GM18868 (cell line): ENCODE measurements at regions not wholly inside any gene's neighbourhood (a gene's known extent, or its start where the extent isn't known, plus 50 kb on each side); places are given as distances from the start of the nearest gene placed in this dataset.

Source experiments
- ATAC-seq: cut with Tn5 transposase; IDR thresholded peaks from one replicate; pipeline ENCODE4 v1.9.1; 2021; ENCODE audit warnings: mild to moderate bottlenecking, moderate library complexity; ENCODE audit not compliant: unreplicated experiment

DNA sequence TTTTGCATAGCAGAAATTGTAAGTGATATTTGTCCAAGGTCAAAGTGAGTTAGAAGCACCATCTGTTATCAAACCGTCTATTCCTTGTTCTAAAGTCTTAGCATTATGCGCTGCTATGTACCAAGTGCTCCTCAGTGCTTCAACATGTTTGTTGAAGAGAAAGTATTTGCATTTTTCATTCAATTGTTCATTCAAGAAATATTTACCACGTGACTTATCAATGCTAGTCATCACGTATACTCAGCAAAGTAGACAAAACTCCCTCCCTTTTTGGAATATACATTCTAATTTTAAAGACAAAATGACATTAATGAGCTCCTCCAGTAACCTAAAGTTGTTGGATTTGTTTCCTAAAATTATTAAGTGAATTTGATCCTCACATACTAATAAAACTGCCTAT, 388.0 kb upstream of the CDH8 start:
- ATAC-seq = no peak

DNA sequence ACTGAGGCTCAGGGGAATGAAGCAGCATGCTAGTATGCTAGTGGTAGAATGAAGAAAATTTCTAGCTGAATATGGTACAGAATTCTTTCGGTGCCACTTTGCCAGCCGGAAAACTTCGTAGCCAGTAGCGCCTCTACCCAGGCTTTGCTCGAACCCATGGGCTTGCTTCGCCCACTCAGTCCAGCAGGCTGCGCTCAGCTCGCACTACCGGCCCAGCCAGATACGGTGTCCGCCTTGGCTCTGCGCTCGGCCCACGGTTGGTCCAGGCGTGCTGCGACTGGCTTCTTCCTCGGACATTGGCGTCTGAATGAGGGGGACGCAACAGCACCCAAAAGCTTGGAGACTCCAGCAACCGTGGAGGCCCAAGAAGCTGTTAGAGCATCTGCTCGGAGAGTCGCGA, 372.5 kb upstream of the CDH8 start:
- ATAC-seq = no peak

DNA sequence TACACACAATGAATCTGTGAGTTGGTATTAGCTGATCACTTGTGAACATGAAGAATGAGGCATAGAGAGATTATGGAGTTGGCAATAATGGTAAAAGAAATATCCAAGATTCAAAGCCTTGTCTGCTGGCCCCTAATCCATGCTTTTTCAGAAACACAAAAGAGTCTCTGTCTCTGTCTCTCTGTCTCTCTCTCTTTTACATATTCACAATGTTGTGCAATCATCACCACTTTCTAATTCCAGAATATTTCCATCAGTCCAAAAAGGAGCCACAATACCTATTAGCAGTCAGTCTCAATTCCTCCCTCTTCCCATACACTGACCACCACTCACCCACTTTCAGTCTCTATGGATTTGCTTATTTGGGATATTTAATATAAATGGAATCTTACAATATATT, 370.1 kb upstream of the CDH8 start:
- ATAC-seq = no peak

DNA sequence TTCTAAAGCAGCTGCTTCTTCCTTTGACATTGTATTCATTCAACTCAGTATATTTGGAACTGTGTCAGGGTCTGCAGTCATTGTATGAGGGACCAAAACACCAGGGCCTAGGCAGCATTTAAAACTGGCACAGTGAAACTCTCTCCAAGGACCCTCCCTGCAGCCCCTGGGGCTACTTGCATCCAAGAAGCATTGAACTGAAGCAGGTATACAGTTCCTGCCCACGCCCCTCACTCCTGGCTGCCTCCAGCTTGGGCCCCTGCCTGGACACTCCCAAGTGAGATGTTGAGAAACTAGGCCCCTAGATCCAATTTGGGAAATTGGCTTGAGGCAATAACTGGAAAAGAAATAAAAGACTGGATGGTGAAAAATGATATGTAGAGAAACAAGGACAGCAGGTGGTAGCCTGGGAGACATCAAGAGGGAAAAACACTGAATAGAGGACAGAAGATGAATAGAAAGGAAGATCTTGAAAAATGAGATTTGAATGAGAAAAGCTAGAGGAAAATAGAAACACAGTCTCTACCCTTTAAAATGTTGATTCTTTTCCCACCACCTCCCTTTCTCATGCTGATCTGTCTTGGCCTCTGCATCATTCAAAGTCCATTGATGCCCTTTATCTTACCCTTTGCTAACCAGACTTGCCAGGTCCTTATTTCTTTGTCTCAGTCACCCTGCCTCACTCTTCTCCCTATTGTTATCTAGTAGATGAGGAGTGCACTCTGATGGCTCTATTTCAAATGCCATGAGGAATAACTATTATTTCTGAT, 368.8 kb upstream of the CDH8 start:
- ATAC-seq = no peak

DNA sequence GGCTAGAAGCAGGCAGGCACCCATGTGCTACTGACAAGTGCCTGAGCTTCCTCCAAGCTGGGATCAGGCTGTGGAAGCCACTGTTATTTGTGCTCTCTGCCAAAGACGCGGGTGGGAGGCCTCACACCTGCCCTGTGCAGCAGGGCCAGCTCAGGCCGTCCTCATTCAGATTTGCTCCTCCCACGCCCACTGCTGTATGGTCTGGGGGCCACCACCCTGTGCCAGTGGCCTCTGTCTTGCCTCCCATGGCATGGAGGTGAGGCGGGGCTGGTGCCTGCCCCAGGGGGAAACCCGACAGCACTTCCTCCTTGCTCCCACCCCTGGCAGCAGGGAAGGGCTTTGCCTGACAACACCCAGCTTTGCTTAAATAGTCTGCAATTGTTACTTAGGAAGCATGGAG, 356.5 kb upstream of the CDH8 start:
- no peak for ATAC-seq

DNA sequence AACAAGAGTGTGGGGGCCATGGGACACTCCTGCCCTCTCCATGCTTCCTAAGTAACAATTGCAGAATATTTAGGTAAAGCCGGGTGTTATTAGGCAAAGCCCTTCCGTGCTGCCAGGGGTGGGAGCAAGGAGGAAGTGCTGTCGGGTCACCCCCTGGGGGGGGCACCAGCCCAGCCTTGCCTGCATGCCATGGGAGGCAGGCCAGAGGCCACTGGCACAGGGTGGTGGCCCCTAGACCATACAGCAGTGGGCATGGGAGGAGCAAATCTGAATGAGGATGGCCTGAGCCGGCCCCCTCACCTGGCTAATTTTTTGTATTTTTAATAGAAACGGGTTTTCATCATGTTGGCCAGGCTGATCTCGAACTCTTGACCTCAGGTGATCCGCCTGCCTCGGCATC, 355.7 kb upstream of the CDH8 start:
- no peak for ATAC-seq

DNA sequence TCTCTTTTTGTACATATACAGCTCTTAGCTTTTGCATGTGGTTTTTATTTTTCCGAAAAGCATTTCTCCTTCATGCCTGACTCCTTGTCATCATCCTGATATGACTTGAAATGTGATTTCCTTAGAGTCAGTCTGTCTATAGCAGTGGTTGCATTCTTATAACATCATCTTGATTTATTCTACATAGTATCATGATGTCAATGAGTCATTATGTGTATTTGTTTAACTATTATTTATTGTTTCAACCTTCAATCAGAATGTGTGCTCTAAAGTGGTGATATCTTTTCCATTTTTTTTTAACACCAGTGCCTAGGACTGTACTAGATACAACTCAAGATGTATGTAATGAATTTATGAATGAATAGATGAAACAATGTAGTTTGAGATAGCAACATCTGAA, 354.9 kb upstream of the CDH8 start:
- no peak for ATAC-seq

DNA sequence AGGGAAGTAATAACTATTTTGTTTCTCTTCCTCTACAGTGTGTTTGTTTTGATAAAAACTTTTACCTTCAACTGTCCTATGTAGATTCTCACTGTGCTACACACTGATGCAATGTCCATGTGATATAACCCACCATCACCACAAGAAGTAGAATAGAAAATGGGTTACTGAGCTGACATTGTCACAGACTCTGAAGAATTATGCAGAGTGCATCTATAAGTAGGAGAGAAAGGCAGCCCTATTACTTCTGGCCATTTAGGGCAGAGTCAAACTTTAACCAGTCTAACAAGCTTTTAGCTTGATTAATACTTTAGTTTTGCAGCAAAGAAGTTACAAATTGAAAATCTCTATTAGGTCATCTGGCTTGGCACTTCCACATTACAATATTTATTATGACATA, 354.0 kb upstream of the CDH8 start:
- ATAC-seq = no peak

DNA sequence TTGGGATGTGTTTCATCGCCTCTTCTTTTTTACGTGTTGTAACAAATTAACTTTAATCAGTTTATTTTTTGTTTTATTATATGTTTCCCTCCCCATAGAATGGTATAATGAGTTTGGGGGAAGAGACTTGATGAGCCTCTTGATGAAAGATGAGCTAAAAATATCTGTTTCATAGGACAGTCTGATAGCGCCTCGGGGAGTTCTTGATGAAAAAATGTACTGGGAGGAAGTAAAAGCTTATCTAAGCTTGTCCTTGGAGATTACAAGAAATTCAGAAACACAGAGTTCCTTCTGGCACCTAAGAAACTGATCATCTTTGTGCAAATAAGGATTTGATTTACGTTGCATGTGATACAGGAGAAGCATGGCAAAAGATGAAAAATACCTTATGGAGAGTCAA, 350.2 kb upstream of the CDH8 start:
- ATAC-seq = no peak

DNA sequence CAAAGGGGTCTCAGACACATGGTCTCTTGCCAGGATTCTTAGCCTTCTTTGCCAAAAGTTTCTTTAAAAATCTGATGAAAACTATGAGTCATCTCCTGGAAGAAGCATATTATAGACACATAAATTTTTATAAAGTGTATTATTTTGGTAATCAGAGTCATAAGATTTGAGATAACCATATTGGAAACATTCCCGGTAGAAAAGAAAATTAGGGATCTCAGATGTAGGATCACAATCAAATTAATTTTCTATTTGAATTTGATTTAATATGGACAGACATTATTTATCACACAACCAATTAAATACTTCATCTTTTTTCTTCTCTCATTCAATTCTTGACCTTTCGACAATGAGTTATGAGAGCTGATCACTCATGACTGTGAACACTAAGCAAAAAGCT, 347.7 kb upstream of the CDH8 start:
- no peak for ATAC-seq

DNA sequence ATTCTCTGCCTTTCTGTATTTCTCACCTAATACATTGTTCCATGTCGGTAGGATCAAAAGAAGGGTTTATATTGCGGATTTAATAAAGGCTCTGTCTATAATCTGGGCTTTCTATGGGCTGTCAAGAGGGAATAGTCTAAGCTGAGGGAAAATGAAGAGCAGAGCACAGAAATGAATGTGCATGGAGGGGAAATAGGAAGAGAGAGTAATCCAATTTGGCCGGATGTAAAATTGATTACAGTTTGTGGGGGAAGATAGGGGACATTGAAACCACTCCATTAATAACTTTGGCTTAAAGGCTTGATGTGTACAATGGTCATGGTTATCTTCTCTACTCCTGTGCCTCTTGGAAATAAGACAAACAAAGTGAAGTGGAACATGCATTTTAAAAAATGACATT, 334.2 kb upstream of the CDH8 start:
- no peak for ATAC-seq

DNA sequence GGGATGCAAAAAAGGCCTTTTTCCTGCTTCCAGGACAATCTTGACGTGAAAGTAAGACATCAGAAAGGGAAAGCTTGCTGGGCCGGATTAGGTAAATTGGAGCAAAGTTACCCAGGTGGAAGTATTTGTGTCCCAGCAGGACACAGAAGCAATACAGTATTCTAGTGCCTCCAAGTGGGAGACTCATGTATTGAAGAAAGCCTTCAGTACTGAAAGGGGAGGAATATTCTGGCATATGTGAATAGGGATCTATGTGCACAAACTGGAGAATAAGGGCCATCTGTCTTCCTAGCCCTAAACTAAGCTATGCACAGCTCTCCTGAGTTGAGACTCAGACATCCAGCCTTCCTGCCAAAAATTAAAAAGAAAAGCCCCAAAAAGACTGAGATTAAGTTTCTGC, 327.3 kb upstream of the CDH8 start:
- ATAC-seq = no peak

DNA sequence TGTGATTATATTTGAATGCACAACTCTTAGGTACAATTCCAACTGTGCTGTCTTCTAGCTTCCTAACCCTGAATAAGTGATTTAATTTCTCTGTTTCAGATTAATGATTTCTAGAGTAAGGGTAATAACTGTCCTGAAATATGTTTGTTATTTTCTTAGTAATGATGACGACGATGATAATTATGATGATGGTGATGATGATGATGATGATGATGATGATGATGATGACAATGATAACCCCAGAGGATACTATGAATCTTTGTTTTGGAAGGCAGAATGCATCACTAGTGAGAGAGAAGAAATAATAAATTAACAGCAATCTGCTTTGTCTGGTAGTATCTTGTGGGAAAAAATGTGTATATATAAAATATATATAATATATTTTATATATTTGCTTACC, 317.1 kb upstream of the CDH8 start:
- ATAC-seq = no peak

DNA sequence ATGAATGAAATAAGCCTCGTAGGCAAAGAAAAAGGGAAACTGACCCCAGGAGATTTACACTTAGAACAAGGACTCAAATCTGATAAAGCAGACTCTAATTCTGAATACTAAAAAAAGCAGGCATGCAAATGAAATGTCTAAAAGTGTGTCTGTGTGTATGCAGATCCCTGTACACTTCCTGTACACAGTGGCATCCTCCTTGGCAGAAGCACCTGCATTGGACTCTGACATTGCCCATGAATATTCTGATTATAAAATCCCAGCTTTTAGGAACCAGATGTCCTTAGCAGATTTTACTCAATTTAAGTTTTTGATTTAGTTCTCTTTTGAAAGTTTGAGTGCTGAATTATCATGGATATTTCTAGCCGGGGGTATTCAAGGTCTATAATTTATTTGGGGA, 306.0 kb upstream of the CDH8 start:
- no peak for ATAC-seq

DNA sequence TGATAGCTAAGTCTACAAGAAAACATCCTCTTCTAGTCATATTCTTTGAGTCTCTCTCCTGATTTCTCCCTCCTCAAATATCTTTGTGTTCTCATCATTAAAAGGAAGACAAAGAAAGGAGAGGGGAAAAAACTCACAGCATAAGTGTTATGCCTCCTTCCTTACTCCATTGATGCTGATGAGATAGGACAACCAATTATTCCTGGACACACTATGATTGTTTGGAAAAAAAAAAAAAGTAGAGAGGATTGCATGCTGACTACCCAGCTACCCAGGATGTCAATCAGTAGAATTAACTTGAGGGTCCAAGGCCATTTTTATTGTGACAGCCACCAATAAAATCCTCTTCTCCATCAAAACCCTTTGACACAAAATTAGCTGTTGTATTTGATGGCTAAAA, 299.1 kb upstream of the CDH8 start:
- no peak for ATAC-seq

DNA sequence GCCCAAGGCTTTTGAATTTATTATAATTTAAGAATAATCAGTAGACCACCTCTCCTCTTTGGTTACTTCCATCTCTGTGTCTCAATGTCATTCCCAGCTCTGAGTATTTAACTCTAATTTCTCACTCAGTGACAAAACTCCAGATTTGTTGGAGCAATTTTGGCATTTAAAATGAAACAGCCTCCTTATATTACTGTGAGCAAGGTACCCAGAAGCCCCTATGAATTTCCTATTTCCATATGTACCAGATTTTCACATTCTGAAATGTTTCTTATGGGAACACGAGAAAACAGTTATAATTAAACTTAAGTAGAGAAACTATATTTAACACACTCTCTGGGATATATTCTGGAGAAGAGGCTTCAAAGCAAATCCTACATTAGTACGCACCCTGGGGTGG, 285.4 kb upstream of the CDH8 start:
- ATAC-seq = no peak

DNA sequence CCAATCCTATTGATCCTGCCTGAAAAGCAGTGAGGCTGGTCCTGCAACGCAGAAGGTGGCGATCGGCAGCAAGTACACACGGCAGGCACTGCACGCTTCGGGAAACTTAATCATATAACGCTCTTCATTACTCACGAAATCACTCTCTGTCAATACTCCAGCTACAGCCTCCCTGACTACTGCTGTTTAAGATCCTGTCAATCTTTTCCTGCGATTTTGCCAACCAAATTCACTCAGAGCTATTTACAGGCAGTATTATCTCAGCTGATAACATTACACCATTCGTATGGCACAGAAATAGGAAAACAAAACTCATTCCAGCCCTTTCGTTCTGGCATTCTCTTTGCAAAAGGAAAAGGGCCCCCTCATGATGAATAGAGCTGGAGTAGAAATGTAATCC, 262.4 kb upstream of the CDH8 start:
- no peak for ATAC-seq

DNA sequence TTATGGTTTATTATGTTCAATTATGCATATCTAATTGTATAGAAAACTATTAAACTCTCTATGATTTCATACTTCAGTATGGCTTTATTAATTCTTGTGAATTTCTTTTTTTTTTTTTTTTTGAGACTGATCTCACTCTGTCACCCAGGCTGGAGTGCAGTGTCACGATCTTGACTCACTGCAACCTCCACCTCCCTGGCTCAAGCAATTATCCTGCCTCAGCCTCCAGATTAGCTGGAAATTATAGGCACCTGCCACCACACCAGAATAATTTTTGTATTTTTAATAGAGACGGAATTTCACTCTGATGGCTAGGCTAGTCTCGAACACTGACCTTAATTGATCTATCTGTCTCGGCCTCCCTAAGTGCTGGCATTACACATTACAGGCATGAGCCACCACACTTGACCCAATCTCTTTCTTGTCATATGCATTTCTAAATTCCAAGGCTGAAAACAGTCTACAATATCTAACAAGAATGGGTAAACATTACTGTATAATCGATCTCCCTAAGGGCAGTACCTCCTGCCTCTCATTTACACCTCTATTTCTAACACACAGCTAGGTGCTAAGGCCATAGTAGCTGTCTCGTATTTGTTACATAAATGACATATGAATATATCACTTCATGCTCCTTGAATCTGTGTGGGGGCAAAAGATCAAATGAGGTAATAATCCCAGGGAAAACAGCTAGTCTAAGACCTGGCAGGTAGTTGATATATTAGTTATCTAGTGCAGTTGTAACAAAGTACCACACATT, 258.2 kb upstream of the CDH8 start:
- ATAC-seq = no peak

DNA sequence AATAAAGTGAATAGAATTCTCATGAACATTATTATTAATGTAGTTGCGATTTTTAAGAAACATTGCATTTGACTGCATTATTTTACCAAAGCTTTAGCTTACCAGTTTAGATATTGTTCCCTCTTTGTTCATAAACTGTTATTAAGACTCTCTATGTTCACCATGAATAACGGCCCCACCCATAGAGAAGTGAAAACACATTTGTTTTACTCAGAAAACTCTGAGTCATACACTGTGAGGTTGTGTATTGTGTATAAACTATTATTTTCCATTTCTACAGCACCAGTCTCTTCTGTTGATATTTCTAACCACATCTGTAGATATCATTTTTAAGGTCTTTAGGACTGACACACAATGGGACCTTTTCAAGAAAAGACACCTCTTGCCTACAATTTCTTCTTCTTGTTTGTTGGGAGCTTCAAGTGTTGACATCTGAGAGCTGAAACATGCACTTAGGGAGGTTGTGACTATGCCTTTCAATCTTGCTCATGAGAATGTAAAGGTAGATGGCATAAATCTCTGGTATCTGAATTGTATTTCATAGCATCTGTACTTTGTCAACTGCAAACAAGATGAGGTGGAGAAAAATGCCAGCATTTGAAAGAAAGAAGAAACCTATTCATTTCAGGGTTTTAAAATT, 252.9 kb upstream of the CDH8 start:
- no peak for ATAC-seq

DNA sequence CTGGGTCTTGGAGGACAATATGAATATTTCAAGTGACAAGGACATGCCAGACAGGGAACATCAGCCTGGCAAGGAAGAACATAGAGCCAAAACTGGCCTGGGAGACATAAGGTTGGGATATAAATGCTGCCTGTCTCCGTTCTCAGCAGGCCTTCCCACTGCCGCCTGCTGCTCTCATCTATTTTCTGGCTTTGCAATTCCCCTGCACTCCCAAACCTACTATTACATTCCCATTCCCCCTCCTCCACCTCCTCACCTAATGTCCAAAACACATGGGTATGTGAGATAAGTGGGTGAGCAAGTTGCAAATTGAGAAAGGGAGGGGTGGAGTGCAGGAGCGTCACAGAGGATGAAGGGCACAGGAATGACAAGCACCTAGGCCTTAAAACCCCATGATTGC, 244.3 kb upstream of the CDH8 start:
- no peak for ATAC-seq

DNA sequence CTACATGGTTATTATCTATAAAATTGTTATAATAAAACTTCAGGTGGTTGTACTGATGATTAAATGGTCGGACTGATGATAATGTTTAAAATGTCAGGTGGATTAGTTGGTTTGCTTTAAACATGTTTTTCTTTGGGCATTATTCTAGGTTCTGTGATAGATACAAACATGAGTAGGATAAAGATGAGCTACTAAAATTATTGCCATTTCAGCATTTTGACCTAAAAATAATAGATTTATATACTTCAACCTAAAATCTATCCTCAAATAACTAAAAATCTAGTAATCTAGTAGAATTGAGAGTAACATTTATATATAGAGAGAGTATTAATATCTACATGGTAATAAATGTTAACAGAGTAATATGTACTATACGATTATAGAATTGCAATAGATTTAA, 241.7 kb upstream of the CDH8 start:
- no peak for ATAC-seq

DNA sequence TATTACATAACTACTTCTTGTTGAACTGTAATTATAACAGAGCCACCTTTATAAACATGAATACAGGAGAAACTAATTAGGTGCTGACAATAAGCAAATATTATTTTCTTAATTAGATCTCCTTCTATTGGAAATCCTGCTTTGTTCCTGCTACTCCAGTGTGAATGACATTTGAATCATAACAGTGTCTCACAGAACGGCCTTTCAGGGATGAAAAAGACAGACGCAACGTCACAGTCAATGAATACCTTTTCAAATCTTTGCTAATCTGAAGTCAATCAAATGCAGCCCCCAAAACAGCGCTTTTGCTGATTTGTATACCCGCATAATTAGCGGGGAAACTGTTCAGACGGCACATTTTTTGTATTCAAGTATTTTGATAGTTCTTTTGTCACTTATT, 240.4 kb upstream of the CDH8 start:
- ATAC-seq = no peak
